ENCODE measurements at regions not wholly inside any gene's neighbourhood (a gene's known extent, or its start where the extent isn't known, plus 50 kb on each side); places are given as distances from the start of the nearest gene placed in this dataset.
A peak's percentile ranks its signal among the peaks of the same experiment; 100 is the strongest.

GRCh38 chr13:40469581-40470310 lies 196.7 kb downstream of the FOXO1 start:
- DNase-seq, result no peak

- DNase-seq, result no peak
These were observed 195.8 kb downstream of the FOXO1 start for GRCh38 chr13:40470660-40471059.

- DNase-seq, result no peak
These were observed 195.4 kb downstream of the FOXO1 start for GRCh38 chr13:40471076-40471475.

DNA sequence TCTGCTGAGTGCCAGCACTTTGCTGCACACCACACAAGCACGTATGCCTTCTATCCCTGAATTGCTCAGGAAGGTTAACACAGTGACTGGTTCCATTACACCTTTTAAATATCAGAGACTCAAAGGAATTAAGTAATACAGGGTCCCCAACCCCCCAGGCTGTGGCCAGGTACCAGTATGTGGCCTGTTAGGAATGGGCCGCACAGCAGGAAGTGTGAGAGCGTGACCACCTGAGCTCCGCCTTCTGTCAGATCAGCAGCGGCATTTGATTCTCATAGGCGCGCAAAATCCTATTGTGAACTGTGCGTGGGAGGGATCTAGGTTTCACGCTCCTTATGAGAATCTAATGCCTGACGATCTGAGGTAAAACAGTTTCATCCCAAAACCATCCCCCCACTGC lies 194.5 kb downstream of the FOXO1 start:
- no peak for DNase-seq

DNA sequence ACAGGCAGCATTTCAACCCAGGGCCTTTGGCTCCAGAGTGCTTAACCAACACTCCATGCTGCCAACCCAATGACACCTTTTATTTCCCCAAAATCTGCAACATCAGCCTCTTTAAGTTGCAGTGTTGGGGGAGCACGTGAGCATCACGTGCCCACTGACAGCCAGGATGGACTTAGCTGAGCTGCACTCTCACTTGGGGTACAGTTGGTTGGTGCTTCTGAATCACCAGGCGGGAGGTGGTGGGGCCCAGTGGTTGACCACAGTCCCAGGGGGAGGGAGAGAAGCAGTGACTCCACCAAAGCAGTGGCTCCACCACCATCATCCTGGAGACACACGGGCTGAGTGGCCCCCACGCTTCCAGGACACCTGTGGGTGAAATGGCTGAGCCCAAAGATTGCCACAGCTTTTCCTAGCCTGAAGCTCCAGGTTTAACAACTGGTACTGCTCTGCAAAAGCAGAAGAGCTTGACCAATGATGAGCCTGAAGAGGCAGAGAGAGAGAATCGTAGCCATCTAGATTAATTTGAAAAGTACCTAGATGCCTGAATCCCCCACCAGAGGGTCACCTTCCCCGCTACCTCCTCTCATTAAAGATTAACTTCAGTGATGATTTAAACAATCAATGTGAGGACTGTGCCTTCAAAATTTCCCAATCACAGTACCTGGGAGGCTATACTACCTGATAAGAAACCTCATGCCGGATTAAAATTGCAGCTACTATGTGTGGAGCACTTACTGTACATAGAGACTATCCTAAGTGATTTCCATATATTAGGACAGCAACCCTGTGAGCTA lies 193.8 kb downstream of the FOXO1 start:
- DNase-seq, result no peak

DNA sequence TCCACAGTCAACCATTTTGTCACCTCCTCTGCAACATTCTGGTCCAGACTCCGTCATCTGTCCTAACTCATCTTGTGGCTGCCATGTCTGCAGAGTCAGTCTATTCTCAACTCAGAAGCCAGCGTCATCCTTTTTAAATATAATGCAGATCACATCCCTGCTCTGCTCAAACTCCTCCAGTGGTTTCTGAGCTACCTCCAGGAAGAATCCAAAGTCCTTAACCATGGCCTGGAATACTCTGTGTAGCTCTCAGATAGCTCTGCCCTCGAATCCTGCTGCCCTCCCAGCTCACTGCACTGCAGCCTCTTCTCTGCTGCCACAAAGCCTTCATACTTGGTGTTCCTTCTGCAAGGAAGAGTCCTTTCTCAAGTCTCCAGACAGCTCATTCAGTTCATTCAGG lies 190.8 kb downstream of the FOXO1 start:
- no peak for DNase-seq

DNA sequence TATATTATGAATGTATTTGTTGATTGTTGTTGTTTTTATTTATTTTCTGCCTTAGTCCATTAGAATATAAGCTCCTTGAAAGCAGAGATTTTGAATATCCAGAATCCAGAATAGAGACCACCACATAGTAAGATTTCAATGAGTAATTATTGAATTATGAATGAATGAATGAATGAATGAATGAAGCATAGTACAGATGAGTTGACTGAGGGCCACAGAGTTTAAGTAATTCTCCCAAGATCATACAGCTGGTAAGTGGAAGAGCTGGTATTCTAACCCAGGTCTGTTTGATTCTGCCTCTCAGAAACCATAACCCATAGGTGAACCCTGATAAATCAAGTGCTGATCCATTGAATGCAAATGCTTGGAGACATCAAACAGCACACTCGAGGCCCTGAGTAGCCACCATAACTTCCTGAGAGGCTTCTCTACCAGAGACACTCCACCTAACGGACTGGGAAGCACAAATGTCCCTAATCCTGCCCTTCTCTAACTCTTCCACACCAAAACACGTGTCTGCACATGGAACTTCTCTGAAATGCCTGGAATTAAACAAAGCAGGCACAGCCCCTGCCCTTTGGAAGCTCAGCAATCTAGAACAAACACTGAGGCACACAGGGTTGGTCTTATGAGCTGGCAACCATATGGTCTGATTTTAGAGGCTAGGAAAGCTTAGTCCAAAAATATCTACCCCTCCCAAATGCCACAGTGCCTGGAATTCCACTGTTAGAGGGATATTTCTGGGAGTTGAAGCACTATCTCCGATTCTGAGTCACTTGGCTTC lies 190.1 kb downstream of the FOXO1 start:
- no peak for DNase-seq

GRCh38 chr13:40477623-40478608 lies 188.5 kb downstream of the FOXO1 start:
- DNase-seq, result no peak

GRCh38 chr13:40478775-40479174 lies 187.7 kb downstream of the FOXO1 start:
- DNase-seq, result no peak

DNA sequence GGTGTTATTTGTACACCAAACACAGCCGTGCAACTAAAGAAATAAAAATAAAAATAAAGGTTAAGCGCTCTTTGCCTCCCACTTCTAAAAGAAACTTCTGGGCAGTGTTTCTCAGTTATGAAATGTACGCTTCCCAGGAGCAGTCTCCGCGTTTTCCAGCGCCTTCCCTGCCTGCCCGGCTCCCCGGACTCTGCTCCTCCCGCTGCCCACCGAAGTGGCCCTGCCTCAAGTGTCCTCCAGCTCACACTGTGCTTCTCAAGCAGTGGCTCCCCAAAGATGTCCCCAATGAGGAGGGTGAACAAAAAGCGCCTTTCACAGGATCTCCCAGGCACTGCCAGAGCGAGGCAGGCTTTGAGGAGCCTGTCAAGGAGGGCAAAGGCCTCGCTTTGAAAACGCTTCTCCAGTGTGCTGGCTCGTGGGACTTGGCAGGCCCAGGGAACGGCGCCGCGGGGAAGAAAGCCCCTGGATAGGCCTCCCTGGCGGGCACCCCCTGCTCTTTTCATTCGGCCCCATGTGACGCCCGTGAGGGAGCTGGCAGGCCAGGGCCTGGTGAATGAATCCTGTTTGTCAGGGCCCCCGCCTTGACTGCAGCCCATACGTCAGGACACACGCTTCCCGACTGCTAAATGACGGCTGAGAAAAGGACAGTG lies 187.1 kb downstream of the FOXO1 start:
- no peak for DNase-seq

DNA sequence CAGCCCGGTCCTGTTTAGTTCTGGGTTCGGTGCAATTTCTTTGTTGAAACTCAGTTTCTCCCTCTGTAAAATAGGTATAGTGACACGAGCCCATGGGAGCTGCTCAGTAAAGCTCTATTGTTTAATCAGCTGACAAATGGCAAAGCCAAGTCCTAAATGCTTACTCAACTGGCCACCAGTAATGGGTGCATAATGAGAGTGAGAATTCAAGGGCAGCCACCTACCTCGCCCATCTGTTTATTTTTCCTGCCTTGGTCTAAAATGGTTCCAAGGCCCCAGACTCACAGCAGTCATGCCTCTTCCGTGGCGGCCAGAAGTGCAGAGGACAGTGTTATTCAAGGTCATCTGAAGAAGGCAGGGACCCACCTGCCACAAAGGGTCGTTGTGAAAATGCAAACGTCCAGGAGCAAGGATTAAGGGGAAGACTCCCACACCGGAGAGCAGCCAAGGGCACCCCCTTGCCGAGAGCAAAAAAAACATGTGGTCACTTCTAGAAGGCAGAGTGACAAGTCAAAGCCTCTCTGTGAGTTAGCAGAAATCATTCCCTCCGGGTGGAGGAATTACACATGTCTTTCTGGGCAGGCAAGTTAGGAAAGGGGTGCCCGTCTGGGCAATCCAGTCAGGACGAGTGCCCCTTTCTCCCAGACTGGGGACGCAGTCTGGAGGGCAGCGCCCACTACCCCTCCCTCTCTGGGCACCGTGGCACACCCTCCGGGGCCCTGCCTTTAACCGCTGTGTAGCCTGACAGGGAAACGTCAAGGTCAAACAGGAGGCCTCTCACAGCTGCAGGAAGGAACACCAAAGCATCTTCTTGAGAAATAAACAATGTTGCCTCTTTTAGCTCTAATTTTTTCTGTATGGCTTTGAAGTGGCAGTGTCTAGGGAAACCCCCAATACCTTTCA lies 186.2 kb downstream of the FOXO1 start:
- DNase-seq, result no peak

DNA sequence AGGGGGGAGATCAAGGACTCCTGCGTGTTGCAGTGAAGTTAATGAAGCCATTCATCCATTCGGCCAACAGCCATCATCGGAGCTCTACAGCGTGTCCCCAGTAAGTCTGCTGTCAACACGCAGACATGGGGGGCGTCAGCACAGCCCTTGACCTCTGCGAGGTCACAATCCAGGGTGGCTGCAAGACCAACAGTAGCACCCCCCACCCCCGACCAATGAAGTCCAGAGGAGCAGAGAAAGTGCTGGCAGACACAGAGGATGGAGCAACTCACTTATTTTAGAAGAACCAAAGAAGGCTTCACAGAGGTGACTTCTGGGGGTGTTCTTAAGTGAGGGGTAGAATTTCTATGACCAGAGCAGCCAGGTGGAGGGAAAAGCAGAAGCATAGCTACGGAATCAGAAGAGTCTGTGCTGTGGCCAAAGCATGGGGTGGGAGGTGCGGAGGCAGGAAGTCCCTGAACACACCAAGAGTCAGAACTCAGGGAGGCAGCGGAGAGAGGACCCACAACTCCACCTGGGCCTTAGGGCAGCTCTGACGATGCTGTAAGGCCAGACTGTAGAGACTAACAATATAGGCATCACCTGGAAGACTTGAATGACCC lies 185.4 kb downstream of the FOXO1 start:
- no peak for DNase-seq

- no peak for DNase-seq
These were observed 182.8 kb downstream of the FOXO1 start for GRCh38 chr13:40483601-40484000.

- DNase-seq, result no peak
These were observed 182.2 kb downstream of the FOXO1 start for GRCh38 chr13:40484101-40484800.

DNA sequence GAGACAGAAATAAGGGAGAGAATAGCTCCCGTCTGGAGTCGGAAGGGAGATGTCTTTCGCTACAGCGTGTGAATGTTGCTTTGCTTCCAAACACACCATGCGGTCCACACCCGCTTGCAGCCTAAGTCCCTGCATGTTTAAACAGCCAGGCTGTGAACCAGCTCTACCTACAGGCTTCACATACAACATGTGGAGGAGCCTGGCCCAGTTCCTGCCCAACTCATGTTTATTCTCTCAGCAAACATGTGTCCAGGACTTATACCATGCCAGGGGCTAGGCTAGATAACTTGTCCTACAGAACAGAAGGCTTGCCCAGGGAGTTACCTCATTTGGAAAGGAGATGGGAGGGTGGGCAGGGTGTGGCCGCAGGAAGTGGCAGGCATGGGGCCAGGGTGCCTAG lies 181.5 kb downstream of the FOXO1 start:
- DNase-seq, result no peak

GRCh38 chr13:40485611-40486517 lies 180.6 kb downstream of the FOXO1 start:
- DNase-seq, result peak; percentile 84

- peak; percentile 50 for DNase-seq
These were observed 179.8 kb downstream of the FOXO1 start for GRCh38 chr13:40486518-40487163.

DNA sequence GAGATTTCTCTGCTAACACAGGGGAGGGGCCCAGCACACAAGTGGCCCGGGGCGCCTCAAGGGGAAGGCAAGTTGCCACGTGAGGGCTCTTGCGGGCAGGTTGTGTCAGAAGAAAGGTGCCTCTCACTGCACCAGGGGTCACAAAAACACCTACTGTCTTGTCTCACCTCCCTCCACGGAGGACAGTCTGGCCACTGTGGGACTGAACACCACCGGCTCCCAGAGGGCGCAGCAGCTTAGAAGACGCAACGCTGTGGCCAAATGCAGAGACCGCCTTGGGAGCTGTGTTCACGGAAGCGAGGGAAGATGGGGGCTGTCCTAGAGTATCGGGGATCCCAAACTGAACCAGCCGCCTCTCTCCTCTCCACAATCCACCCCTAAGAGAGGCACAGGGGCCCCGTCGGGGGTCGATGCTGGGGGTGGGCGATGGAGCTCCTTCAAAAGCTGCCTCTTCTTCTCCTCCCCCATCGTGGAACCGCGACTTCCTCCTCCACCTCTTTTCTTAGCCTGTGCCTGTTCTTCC lies 177.5 kb downstream of the FOXO1 start:
- no peak for DNase-seq
